ENCODE measurements at regions not wholly inside any gene's neighbourhood (a gene's known extent, or its start where the extent isn't known, plus 50 kb on each side); places are given as distances from the start of the nearest gene placed in this dataset.

GRCh38 chr3:5653426-5654143 lies 466.1 kb downstream of the EDEM1 start:
- TF ChIP-seq CTCF (IDR thresholded peaks at IDR 0.05; ENCODE audit: extremely low read depth in 1 of 2, insufficient read depth in 1 of 2, low read depth in 1 of 2, low read length in 2 of 2) (no peak), POLR2A (IDR thresholded peaks at IDR 0.05; ENCODE audit: low read depth, low read length) (no peak), POLR2AphosphoS5 (IDR thresholded peaks at IDR 0.05; ENCODE audit: insufficient read depth, low read depth, low read length) (no peak), JUN (IDR thresholded peaks at IDR 0.05; ENCODE audit: borderline replicate concordance, insufficient read depth, insufficient read length, low read depth) (no peak)

Data from endothelial cell of umbilical vein (primary cell).